SK-MEL-5 (cell line): ENCODE measurements at regions not wholly inside any gene's neighbourhood (a gene's known extent, or its start where the extent isn't known, plus 50 kb on each side); places are given as distances from the start of the nearest gene placed in this dataset.

Experiments used
- DNase-seq: peaks from one replicate; pipeline ENCODE4 v3.0.0-alpha.2; 2016; ENCODE audit warnings: low read depth, low spot score
- in situ Hi-C: cut with HindIII; loops from 2 replicates; pipeline ENCODE4 v1.10.0; 2016; ENCODE audit warnings: low sequenced_read_pairs, high pct_unique_total_duplicates, low pct_unique_long_range_greater_than_20kb

DNA sequence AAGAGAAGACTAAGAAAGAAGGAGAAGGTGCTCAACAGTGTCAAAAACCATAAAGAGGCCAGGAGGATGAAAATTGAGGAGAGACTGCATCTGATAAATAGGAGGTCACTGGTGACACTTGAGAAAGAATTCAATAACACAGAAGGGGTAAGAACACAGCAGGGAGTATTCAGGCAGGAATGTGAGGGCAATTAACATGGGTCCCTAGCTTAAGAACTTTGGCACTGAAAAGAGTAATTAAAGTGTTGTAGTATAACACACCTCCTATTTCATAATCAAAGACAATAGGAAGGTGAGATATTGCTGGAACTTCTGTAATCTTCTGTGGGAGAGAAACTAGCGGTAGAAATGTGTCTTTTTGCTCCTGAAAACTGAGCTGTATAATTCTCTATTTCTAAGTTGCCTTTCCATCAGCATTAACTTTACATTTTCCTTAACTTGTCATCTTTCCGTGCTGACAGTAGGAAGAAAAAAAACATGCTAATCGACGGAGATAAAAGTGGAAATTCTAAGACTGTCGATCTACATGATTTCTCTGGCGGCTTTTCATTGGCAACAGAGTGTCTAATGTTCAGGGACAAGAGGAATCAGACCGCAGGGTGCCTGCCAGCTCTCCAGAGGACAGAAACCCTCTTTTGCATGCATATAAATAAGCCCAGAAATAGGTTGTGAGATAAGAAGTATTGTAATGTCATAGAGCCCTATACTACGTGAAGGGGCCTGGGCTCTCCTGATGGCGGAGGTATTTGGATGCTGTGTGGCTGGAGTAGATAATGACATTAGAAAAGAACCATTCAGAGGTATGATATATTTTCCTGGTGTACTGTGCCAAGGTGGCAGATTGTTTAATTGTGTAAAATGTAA is 147.9 kb upstream of the GAP43 start:
- in situ Hi-C loops = no loop called here
- DNase-seq = no peak

- DNase-seq = no peak
- in situ Hi-C loops = no loop called here
Measured at GRCh38 chr3:115476472-115476871, 146.8 kb upstream of the GAP43 start.

DNA sequence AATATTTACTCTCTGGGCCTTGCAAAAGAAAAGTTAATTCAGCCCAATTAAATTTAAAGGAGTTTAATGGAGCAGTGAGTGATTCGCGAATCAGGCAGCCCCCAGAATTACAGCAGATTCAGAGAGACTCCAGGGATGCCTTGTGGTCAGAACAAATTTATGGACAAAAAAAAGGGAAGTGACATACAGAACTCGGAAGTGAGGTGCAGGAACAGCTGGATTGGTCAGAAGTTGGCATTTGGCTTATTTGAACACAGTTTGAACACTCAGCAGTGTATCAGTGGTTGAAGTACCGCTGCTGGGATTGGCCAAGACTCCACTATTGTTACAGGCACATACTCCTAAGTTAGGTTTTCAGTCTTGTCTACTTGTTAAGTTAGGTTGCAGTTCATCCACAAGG is 145.0 kb upstream of the GAP43 start:
- DNase-seq = no peak
- in situ Hi-C loops = no loop called here

DNA sequence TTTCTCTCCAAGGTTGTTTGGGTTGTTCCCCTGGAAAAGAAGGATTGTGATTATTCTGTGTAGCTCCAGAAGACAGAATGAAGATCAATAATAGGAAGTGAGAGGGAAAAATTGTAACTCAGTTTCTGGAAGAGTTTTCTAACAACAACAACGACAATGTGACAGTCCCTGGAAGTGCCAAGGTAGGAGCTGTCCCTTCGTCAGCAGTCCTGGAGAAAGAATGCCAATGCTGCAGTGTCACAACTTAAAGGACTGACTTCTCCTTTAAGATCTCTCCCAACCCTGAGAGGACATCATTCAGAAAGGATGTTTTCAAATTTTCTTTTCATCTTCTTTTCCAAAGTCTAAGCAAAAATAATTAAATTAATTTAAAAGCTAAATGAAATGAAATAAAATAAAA is 136.4 kb upstream of the GAP43 start:
- in situ Hi-C loops = no loop called here

GRCh38 chr3:115487968-115488367 is 135.3 kb upstream of the GAP43 start:
- no peak for DNase-seq
- in situ Hi-C loops = no loop called here

More for the DNA sequence above, 136.4 kb upstream of the GAP43 start:
- DNase-seq = no peak

- in situ Hi-C loops = no loop called here
- DNase-seq = no peak
Measured at GRCh38 chr3:115488409-115488808, 134.9 kb upstream of the GAP43 start.

DNA sequence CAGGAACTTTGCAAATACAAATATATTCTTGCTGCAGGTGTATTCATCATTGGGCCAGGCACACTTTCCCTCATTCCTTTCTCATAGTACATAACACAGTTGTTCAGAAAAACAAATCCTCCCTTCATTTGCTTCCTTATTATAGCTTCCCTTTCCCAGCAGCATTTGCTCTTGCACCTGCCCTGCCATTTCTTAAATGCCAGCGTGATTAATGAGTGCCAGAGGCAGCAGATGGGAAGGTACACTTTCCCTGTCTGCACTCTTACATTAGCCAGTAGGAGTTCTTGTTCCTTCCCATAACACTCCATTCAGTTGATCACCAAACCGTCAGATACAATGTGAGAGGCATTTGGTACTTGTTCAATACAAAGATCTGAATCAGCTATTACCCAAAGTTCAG is 128.5 kb upstream of the GAP43 start:
- in situ Hi-C loops = no loop called here
- DNase-seq = no peak

GRCh38 chr3:115498421-115498820 is 124.9 kb upstream of the GAP43 start:
- in situ Hi-C loops = no loop called here
- DNase-seq = no peak

GRCh38 chr3:115498898-115499297 is 124.4 kb upstream of the GAP43 start:
- no peak for DNase-seq

DNA sequence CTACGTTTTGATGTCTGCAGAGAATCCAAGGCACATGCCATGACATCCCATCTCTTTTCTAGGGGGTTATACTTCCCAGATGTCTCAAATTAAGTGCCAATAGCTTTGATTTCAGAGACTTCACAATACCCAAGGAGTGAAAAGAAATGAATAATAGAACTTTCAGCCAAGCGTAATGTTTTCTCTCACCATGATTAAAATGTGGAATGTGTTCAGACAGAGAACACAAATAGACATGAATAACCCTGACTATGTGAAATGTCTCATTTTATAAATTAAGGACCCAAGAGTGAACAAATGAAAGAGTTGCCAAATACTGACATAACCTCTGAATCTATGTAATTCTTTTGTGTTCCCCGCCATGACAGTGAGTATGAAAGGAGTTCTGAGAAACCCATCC is 123.6 kb upstream of the GAP43 start:
- in situ Hi-C loops = no loop called here
- DNase-seq = no peak

More at GRCh38 chr3:115498898-115499297, 124.4 kb upstream of the GAP43 start:
- in situ Hi-C loops = no loop called here

- in situ Hi-C loops = no loop called here
- DNase-seq = no peak
Measured at GRCh38 chr3:115500795-115501194, 122.5 kb upstream of the GAP43 start.

GRCh38 chr3:115502128-115502527 is 121.2 kb upstream of the GAP43 start:
- DNase-seq = no peak
- in situ Hi-C loops = no loop called here

DNA sequence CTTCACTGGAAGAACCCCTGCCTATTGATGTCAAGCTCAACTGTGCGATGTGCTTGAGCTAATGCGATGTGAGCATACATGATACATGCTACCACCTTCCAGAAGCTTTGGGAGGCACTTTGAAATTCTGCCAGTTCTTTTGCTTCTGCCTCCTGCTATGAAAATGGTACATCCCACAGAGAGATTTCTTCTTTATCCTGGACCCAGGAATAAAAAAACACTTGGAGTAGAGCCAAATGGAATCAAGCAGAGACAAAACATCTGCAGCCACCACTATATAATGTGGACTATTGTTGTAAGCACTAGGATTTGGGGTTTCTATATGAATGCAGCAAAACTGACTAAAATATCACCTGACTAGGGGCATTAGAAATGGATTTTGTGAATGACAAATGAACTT is 119.9 kb upstream of the GAP43 start:
- in situ Hi-C loops = no loop called here
- no peak for DNase-seq

- DNase-seq = no peak
- in situ Hi-C loops = no loop called here
Measured at GRCh38 chr3:115508562-115508961, 114.7 kb upstream of the GAP43 start.

DNA sequence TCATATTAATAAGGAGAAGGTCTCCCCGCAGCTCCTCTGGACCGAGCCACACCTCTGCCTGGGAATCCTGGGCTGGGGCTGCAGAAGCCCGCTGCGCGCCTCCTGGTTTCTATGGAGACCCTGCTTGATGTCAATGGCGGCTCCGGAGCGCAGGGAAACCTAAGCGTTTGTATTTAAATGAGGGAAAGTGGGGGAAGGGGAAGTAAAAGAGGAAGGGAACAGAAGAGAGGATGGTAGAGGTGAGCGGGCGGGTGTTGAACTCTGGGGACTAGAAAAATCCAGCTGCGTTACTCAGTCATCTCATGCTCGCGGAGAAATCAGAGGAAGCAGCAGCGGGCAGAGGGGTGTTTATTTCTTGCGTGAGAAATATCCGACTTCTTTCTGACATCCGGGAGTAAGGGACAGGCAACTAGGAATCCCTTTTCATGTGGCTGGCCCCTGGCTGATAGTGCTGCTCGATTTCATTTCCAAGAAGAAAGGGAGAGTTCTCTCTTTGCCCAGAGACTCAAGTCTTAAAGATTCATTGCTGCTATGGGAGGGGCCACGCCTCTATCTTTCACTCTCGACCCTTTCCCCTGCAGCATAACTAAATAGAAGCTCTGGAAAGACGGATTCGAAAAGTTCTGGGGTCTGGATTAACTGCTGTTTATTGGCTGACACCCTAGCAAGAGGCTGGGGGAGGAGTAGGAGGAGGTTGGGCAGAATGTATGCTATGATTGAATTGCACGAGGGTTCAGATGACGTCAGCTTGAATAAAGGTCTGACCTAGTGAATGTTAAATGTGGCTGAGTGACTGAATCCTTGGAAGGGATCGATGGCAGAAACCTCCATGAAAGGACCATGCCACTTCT is 110.5 kb upstream of the GAP43 start:
- DNase-seq = peak; percentile 53
- in situ Hi-C loops = no loop called here

DNA sequence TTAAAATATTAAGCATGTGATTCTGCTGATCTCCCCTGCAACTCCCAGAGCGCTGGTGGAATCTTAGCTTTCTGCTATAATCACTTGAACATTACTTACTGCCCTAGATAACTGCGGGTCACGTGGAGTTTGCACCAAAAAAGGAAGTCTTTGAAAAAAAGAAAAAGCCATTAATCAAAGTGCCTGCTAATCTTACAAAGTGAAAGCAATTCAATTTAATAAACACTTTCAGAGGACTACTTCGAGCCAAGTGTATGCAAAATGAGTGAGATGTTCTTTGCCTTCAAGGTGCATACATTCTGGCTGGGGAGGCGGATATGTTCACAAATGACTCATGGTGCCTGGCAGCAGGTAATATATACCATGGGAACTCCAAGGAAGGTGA is 109.9 kb upstream of the GAP43 start:
- in situ Hi-C loops = no loop called here
- DNase-seq = no peak

DNA sequence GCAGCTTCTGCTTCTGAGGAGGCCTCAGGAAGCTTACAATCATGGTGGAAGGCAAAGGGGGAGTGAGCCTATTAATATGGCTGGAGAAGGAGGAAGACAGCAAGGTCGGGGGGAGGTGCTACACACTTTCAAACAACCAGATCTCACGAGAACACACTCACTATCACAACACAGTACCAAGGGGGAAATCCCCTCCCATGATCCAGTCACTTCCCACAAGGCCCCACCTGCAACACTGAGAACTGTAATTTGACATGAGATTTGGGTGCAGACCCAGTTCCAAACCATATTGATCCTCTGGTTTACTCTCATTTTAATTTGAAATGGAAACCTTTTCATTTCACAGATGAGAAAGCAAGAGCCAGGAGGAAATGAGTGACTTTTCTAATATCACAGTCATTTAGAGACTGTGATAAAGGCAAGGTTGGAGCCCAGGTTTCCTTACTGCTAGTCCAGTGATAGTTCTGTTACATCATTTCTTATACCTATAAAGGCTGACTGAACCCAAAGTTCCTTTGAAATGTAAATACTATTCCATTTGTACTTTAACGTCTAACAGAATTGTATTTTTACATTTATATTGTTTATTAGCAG is 105.8 kb upstream of the GAP43 start:
- in situ Hi-C loops = no loop called here
- DNase-seq = no peak

DNA sequence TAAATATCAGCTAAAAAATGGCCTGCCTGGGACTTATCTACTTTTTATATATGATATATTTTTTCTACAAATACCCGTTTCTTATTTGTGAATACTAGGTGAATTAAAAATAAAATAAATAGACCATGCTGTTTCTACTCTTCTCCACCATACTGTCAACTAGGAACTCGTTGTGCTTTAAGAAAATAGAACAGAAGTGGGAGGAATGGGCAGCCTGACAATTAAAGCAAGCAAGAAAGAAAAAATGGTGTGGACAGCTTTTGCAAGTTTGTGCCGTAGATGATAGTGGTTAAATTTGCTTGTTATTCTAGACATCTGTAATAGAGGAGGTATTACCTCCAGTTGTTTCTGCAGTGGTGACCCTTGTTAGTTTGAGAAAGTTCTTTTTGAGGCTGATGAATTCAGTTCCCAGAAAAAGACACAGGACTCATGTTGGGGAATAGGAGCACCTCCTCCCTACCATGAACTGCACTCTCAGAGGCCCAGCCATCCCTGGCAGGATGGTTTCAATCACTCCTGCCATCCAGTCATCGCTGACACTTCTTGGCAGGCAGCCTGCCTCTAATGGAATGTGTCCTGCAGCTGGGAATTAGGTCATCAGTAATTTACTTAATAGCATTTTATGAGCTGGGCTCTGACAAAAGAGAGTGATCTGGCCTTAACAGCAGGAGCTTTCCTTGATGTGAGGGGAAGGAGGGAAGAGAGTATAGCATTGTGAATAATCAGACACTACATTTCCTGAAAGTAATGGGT is 105.0 kb upstream of the GAP43 start:
- in situ Hi-C loops = no loop called here
- no peak for DNase-seq
